Stimulated activated CD4-positive, alpha-beta T cell treated with anti-CD3 and anti-CD28 coated beads, Interleukin-2, amount 100 ng/mL, for 24 hours (primary cell): ENCODE measurements at regions not wholly inside any gene's neighbourhood (a gene's known extent, or its start where the extent isn't known, plus 50 kb on each side); places are given as distances from the start of the nearest gene placed in this dataset.
A peak's percentile ranks its signal among the peaks of the same experiment; 100 is the strongest.

Experiments
- DNase-seq, 2 donors: peaks; one replicate each; pipeline ENCODE4 v3.0.0-alpha.2; 2020

DNA sequence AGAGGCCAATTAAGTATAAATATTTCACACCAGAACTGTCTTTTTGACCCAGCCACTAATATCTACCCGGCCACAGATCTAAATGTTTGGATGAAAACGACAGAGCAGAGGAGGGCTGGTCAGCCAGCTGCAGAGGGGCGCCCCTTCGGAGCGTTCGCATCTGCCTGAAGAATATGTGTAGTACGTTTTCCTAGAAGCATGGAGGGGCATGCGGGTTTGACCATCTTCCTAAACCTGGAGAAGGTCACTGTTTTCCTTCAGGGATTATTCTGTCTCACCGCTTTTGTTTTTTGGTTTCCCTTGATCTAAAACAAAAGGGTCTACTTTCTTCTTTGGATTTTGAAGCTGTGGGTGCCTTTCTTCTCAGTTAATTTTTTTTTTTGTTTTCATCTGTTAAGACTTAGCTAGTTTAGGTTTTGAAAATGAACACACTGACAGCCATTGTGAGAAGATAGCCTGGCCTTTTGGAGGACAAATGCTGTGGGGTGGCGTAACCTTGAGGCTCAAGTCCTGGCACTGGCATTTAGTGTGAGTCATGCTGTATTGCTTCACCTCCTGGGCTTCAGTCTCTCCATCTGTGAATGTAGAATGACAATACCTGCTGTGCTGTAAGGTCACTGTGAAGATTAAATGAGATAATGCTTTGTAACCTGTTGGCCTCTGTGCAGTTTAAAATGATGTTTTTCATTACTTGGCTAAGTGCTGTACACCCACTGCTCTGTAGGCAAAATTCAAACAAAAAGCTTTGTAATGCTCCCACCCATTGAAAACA lies 74.1 kb upstream of the IRF2BP2 start:
- no peak for DNase-seq

DNA sequence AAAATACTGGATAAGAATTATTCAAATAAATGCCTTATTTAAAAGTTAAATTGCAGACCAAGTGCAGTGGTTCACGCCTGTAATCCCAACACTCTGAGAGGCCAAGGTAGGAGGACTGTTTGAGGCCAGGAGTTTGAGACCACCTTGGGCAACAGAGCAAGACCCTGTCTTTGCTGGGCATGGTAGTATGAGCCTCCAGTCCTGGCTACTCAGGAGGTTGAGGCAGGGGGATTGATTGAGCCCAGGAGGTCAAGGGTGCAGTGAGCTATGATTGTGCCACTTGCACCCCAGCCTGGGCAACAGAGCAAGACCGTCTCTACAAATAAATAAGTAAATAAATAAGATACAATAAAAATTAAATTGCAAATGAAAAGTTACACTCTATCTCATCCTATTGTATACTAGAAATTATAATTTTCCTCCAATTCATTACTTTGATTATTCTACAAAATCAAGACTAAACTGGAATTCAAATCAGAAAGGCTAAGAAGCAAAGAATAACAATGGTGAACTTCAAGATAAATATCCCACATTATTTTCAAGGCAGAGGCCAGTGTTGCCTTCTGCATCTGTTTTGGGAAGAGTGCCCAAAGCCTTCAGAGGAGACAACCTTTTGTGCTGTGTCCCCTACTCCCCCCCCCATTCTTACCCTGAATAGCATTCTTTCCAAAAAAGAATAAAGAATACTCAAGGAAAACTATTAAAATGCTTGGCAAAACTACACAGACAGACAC lies 73.3 kb upstream of the IRF2BP2 start:
- DNase-seq: no peak

- DNase-seq: no peak
Observed at GRCh38 chr1:234681990-234682389, 72.0 kb upstream of the IRF2BP2 start.

GRCh38 chr1:234681065-234681464 lies 71.1 kb upstream of the IRF2BP2 start:
- DNase-seq: no peak

DNA sequence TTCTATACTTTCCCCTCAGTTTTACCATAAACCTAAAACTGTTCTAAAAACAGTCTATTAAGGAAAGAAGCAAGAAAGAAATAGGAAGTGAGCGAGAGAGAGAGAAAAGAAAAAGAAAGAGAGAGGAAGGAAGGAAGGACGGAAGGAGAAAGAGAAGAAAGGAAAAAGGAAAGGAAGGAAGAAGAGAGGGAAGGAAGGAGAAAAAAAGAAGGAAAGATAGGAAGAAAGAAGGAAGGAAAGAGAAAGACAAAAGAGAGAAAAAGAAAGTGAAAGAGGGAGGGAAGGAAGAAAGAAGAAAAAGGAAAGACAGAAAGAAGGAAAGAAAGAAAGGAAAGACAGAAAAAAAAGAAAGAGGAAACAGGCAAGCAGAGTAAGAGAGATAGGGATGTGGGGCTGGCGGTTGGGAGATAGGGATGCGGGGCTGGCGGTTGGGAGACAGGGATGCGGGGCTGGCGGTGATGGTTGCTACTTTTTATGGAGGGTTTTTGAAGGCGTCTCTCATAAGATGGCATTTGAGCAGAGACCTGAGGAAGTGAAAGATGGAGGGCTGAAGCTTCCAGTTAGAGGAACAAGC lies 70.4 kb upstream of the IRF2BP2 start:
- no peak for DNase-seq

- DNase-seq: peak; percentile 62 to 63
Observed at GRCh38 chr1:234676103-234676594, 66.2 kb upstream of the IRF2BP2 start.

DNA sequence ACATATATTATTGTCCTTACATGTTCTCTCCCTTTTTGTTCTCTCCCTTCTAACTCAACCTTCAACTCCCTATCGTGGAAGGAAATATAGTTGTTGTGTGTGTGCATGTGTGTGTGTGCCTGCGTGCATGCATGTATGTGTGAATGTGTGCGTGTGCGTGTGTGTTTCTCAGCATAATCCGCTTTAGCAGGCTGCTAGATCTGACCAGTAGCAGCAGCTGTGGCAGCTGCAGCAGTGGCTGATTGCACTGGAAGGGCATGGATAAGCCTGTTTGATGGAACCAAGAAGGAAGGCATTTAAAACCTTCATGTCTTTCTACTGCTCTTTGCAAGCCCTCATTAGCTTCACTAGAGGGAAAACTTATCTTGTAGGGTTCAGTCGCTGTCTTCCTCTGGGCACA lies 65.6 kb upstream of the IRF2BP2 start:
- DNase-seq: no peak

- no peak for DNase-seq
Observed at GRCh38 chr1:234675006-234675405, 65.0 kb upstream of the IRF2BP2 start.

DNA sequence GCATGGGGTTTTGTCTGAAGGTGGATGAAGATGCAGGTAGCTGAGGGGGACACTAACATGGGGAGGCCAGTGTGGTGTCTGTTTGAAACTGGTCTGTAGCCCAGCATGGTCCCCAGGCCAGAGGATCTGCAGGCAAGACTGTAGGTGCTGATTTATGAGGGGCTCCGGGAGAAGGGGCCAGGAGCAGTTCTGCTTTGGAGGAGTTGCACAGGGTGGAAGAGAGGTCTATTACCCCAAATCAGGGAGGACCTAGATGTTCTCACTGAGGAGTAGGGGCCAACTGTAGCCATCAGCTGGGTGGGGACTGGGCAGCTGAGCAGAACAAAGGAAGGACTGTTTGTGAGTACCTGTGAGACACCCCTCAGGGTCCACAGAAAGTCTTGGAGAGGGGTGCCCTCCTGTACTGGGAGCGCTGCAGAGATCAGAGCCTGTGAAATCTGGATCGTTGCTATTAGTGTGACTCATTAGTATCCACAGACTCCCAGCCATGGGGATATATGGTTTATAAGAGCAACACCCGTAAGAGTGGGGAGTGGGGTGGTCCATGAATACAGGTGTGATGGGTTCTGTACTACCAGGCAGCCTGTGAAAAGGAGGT lies 64.3 kb upstream of the IRF2BP2 start:
- DNase-seq: no peak

DNA sequence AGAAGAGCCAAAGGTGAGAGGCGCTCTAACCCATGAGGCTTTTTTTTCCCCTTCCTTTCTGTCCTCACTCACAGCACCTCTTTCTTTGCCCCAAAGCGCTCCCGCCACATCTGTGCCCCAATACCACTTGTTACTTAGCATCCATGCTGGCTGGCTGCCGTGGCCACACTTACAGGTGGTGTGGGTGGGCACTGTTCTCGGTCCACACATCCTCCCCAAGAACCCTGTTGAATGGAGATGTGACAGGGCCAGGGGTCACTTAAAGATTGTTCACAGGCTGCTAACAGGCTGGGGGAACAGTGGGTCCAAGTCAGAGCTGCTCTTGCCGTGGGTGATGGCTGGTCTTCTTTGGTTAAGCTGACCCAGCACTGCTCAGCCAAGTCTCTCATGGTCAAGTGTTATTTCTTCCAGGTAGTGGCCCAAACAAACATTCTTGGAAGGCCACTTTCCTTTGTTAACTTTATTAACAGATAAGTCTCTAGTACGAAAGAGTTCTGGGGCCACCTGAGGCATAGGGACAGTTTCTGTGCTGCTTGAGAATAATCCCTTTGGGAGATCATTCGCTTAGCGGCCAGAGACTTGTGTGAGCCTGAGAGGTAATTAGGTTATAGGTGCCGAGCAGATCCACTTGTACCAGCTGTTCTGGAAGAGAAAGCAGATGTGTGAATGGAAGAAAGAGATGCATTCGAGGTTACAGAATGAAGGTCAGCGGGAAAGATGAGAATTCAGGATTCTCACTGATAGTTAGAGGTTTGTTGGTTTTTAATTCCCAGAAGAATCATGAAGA lies 62.6 kb upstream of the IRF2BP2 start:
- no peak for DNase-seq

DNA sequence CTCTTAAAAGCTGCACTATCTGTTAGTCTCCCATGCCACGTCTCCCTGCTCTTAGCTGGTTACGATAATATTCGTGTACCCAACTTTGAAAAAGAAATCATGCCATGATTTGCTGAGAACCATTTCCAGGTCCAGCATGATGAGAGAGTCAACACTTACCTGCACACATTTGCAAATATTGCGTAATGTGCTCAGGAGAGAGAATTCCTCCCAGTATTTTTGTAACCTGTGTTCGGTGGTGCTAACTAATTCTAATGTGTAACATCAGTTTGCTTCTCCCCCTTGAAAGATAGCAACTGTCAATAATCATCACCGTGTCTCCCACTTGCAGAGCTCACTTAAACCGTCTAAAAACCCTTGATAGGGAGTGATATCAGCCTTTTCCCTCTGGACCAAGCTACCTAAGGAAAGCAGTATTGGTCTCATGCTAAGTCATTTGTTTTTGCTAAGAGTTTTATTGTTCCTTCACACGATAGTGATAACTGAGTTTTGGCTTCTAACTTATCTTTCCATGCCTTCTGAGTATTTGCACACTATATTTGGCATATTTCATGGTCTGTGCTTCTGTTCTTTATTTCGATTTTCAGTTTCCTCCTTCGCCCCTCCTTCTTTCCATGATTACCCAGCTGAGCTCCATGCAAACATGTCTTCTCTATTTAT lies 61.1 kb upstream of the IRF2BP2 start:
- DNase-seq: no peak

DNA sequence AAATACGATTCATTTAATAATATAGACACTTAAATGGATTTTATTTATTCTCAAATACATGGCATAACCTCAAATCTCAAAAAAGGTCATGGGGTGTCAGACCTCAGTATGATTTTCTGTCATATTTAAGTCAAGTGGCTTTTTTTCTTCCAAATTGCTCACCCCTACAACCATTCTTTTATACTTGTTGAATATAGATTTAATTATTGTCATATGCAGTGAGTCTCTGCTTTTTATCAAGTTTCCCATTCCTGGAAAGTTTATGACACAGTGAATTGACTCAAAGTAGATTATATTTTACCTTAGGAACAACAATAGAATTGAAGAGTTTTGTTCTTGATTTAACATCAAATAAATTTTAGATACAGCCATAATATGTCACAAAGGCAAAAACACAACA lies 59.5 kb upstream of the IRF2BP2 start:
- no peak for DNase-seq

DNA sequence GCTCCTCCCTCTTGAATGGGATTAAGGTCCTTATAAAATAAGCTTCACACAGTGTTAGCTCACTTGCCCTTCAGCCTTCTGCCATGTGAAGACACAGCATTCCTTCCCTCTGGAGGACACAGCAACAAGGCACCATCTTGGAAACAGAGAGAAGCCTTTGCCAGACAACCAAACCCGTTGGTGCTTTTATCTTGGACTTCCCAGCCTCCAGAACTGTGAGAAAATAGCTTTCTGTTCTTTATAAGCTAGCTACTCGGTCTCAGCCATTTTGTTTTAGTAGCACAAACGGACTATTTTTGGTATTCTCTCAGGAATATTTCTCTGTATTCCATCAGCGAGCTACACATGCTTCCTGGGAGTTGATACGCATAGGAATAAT lies 58.6 kb upstream of the IRF2BP2 start:
- no peak for DNase-seq

GRCh38 chr1:234667600-234668576 lies 57.9 kb upstream of the IRF2BP2 start:
- DNase-seq: no peak

DNA sequence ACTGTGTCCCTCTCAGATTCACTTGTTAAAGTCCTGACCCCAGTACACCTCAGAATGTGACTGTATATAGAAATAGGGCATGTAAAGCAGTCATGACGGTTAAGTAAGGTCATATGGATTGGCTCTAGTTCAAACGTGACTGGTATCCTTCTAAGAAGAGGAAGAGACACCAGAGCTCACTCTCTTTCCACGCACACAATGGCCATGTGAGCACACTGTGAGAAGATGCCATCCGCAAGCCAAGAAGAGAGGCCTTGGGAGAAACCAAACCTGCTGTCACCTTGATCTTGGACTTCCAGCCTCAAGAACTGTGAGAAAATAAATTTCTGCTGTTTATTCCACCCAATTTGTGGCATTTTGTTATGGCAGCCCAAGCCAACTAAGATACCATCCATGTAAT lies 56.8 kb upstream of the IRF2BP2 start:
- DNase-seq: no peak

- DNase-seq: no peak
Observed at GRCh38 chr1:234665975-234666605, 56.1 kb upstream of the IRF2BP2 start.

- DNase-seq: no peak
Observed at GRCh38 chr1:234662148-234662547, 52.2 kb upstream of the IRF2BP2 start.

GRCh38 chr1:234661317-234661928 lies 51.4 kb upstream of the IRF2BP2 start:
- DNase-seq: no peak

DNA sequence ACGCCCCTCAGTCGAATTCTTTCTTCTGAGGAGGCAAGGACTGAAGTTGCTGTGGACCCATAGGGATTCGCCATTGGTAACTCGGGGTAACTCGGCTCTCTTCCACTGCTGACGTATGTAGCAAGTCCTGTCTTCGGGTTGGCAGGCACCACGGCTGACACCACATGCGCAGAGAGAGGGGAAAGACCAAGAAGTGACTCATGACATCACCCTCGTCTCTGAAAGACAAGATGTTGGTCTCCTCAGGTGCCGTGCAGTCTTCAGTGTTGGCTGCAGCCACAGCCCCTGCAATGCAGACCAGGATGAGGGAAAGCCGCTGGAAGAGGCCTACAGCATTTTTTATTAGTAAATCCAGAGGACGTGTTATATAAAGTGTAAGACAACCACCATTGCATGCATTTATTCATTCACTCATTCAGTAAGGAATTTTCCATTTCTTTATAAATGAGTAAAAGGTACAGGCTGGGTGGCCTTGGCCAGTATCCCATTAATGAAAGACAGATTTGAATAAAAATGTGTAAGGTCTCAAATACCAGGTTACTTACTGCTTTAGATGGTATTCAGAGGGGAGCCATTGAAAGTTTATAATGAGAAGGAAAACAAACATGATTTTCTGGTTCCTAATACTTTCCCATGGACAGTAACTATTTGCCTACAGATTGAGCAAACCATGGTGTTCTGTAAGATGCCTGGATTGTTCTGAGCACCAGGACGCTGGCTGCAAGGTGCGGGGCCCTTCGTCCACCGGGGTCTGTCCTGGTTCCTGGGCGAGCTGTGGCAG lies 50.7 kb upstream of the IRF2BP2 start:
- DNase-seq: no peak
